ENCODE measurements at regions not wholly inside any gene's neighbourhood (a gene's known extent, or its start where the extent isn't known, plus 50 kb on each side); places are given as distances from the start of the nearest gene placed in this dataset.
"Not testable (repeated sequence)": the region's sequence is repeated elsewhere in the genome, so short reads cannot be mapped to it uniquely, and the experiment has no call there.

DNA sequence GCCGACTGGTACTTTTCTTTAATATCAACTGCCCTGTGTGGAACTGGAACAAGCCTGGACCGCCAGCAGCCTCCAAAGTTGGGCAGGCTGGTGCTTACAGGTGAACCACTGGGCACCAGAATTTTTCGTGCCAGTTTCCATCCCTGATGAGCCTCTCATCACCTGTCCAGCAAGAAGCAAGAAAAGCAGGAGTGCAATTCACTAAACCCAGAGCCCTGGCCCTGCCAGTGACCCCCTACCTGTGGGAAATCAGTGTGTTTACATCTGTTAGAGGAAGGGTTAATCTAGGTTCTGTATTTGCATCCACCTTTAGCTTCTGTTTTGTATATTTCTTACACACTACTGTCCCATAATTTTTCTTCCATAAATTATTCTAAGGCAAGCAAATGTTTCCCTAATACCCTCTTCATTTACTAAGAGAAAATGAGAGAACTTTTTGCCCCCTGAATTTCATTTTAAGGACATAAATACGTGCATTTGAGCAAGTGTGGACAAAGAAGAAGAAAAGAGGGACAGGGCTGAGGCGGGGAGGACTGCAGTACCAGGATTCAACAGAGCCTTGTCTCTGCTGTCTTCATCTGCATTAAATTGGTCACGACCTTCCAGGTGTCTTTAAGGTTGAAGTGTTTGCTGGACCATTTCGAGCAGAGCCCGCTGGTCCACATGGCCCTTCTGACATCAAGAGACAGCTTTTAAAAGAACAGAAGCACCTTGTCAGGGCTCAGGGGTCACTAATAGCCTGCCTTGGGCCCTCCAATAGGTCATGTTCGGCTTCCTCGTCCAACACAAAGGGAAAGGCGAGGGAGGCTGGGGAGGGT is 763.1 kb downstream of the BCL11A start:
- no peak for DNase-seq (ENCODE audit: low read depth)

- no peak for DNase-seq (ENCODE audit: low read depth)
These were observed 763.9 kb downstream of the BCL11A start for GRCh38 chr2:59789523-59789922.

- no peak for DNase-seq (ENCODE audit: low read depth)
These were observed 766.4 kb downstream of the BCL11A start for GRCh38 chr2:59787095-59787494.

GRCh38 chr2:59786684-59787083 is 766.8 kb downstream of the BCL11A start:
- DNase-seq (ENCODE audit: low read depth): no peak

- DNase-seq (ENCODE audit: low read depth): no peak
These were observed 773.9 kb downstream of the BCL11A start for GRCh38 chr2:59779571-59779970.

GRCh38 chr2:59777120-59777519 is 776.3 kb downstream of the BCL11A start:
- no peak for DNase-seq (ENCODE audit: low read depth)

DNA sequence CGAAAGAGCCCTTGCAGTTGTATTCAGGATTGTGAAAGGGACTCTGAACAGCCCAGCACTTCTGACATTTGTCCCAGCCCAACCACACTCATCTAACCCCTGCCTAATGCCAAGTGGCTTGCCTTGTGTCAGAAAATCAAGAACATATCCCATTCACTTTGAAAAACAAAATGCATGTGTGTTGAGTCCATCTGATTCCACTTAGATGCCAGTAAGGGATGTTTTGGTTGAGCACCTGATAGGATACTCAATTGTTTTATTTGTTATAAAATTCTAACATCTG is 776.8 kb downstream of the BCL11A start:
- no peak for DNase-seq (ENCODE audit: low read depth)

- no peak for DNase-seq (ENCODE audit: low read depth)
These were observed 778.5 kb downstream of the BCL11A start for GRCh38 chr2:59774821-59775433.

GRCh38 chr2:59770651-59771050 is 782.8 kb downstream of the BCL11A start:
- no peak for DNase-seq (ENCODE audit: low read depth)

- DNase-seq (ENCODE audit: low read depth): no peak
These were observed 791.5 kb downstream of the BCL11A start for GRCh38 chr2:59761966-59762365.

GRCh38 chr2:59756150-59756549 is 797.3 kb downstream of the BCL11A start:
- DNase-seq (ENCODE audit: low read depth): no peak

DNA sequence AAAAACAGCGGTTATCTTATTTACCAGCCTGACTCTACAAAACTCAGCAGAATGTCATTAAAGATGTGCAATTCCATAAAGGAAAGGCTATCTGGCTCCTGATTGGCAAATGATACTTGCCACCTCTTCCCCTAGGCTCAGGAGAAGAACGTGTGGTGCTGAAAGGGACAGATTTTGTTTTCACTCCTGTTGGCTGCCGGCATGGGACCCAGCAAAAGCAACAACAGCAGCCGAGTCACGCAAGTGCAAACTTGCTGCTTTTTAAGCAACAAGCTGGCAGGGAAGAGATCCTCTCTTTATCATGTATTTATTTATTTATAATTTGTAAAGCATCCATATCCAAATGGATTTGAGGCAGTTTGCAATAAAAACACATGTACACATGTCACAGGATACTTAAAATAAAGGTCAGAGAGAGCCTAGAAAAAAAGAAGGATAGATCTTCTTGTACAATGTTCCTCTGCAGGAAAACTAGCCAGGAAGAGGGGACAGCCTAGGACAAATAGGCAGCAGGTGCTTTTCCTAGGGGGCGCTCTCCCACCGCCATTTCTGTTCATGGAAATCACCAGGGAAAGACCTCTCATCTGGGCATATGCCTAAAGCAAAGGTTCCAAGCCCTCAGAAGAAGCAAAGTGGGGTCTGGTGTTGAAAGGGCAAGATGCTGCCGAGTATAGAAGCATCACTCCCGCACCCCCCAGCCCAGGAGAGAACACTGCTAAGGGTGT is 799.3 kb downstream of the BCL11A start:
- DNase-seq (ENCODE audit: low read depth): no peak

DNA sequence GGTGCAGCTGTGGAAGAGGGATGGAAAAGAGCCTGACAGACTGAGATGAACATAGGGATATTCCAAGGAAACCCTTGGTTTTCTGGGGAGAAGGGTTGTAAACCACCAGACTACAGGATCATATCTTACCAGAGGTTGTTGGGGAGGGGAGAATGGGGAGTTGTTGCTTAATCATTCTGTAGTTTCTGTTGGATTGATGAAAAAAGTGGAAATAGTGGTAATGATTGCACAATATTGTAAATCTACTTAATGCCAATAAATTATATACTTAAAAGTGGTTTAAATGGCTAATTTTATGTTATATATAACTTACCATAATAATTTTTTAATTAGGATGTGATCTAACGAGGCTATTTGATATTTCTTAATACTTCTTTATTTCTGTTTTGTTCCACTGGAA is 800.9 kb downstream of the BCL11A start:
- no peak for DNase-seq (ENCODE audit: low read depth)

- no peak for DNase-seq (ENCODE audit: low read depth)
These were observed 801.4 kb downstream of the BCL11A start for GRCh38 chr2:59752071-59752470.

DNA sequence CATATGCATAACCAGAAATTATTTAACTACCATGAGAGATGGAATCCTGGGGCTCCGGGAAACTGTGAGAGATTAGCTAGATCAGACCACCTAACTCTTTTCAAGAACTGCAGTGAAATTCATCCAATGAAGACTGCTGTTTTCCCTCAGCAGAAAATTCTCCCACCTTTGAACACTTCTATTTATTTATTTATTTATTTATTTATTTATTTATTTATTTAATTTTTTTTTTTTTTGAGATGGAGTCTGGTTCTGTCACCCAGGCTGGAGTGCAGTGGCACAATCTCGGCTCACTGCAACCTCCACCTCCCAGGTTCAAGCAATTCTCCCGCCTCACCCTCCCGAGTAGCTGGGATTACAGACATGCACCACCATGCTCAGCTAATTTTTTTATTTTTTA is 802.2 kb downstream of the BCL11A start:
- not testable (repeated sequence) for DNase-seq (ENCODE audit: low read depth)

DNA sequence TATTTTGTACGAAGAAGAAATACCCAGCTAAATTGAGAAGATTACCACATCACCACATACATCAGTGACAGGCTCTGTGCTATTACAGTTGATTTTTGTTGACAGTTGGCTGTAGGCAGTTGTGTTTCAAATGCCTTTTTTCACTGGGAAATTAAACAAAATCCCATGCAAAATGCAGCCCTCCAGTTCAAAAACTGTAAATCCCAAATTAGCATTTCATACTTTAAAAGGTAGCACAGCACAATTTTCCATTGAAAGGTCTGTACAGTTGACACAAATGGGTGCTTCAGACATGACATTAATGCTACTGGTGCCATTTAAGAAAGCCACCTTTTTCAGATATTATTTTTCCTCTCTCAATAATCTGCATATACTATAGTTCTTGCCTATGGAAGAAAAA is 807.2 kb downstream of the BCL11A start:
- no peak for DNase-seq (ENCODE audit: low read depth)

DNA sequence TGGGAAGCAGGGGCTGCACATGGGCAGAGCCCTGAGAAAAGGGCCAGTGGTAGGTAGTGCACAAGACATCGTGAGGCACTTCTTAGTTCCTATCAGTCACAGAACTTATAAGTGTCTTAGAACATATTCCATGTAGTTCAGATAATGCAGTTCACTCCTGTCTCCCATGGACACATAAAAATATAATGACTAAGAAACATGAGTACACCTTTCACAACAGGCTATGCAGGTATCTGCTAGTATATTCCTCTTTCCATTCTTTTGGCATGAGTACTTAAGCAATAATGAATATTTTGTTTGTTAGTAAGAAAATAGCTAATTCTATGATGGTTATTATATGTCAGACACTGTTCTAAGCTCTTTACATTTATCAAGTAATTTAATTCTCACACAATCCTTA is 808.4 kb downstream of the BCL11A start:
- DNase-seq (ENCODE audit: low read depth): no peak

DNA sequence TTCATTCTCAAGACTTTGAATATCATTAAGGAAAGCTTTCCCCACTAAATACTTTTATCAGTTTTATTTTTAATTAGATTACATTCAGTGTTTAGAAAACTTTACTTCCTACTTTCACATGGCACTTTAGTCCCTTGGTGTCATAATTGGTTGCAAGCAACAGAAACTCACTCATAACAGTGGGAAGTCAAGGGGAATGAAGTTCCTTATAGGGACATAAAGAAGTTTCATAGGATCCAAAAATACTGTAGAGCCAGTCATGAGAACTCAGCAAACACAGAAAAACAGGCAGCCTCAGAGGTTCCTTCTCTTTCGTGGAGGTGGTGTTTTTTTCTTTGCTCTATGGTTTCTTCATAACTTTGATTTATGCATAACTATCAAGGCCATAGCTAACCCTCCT is 809.0 kb downstream of the BCL11A start:
- no peak for DNase-seq (ENCODE audit: low read depth)

DNA sequence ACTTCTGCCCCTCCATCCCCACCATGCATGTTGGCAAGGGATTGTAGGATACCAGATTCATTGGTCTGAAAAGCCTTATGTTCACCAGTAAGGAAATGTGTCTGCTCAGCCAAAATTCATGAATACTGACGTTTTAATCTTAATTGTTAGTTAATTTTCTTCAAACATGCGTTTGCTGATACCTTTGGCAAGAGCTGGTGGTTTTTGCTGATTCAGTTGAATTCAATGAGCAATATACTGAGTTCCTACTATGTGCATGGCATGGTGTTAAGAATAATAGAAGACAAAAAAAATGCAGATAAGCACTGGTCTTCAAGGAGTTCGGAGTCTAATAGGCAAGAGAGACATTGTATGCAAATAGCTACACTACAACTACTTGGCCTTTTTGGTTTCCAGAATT is 811.6 kb downstream of the BCL11A start:
- DNase-seq (ENCODE audit: low read depth): no peak

DNA sequence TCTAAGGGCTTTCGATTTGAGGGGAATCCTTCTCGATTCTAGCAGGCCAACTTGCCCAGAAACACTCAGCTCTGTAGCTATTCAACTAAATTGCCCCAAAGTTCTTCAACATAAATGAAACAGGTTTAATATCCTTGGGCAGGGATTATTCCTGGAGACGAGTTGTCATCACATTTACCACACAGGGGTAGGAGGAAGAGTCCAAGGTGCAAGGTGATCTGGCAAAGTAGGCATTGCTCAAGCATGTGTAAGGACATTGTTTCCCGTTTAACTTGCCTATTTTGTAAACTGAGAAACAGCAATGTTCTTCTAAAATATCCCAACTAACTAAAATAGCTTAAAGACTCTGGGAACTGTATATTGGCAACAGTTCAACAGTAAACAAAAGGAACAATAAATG is 814.3 kb downstream of the BCL11A start:
- no peak for DNase-seq (ENCODE audit: low read depth)

DNA sequence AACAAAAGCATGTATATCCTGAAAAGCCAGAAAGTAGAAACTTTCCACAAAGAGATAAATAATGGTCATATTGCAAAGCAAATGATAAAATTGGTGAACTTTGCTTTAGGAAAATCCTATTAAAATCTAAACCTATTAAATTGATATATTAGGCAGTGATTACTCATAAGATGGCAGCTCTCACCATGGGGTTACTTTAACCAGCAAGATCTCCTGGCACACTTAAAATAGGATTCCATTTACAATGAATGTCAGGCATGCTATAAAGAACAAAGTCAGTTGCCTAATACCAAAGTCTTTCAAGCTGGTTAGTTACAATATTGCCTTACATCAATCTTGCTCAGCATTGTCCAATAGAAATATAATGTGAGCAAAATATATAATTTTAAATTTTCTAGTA is 816.2 kb downstream of the BCL11A start:
- no peak for DNase-seq (ENCODE audit: low read depth)

DNA sequence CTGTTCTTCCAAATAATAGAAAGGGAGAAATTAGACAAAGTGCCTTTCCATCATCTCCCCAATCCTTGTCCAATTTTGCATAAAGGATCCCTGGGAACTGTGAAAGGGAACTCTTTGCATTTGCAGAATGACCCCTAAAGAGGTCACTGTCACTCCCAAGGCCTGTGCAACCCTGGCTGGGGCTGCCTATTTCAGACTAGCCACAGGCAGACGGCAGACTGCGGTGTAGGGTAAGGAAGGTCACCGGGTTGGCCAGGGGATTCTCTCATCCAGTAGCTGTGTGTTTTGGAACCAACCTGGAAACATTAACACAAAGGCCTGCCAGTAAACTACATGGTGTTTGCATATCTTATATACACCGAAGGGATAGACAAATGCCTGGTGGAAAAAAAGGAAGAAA is 818.7 kb downstream of the BCL11A start:
- no peak for DNase-seq (ENCODE audit: low read depth)

- no peak for DNase-seq (ENCODE audit: low read depth)
These were observed 819.5 kb downstream of the BCL11A start for GRCh38 chr2:59733970-59734369.

DNA sequence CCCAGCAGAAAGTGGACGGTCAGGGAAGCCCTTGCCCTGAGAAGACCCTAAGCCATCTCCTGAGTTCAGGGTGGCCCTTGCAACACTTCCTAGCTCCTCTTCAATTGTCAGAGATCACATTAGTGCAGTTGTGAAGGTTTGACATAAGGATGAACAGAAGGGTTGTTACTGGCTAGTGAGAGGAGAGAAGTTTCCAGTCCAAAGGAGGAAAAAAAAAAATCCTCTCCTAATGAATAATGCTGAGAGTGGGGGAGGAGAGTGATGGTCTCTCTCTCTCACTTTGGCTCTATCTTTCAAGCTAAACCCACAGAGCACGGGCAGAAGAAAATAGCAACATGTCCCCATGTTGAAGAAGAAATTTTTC is 819.9 kb downstream of the BCL11A start:
- no peak for DNase-seq (ENCODE audit: low read depth)

All from CMK (cell line).